GM19351 (cell line): ENCODE measurements at regions not wholly inside any gene's neighbourhood (a gene's known extent, or its start where the extent isn't known, plus 50 kb on each side); places are given as distances from the start of the nearest gene placed in this dataset.
"Not testable (repeated sequence)": the region's sequence is repeated elsewhere in the genome, so short reads cannot be mapped to it uniquely, and the experiment has no call there.

Experiments
- ATAC-seq: cut with Tn5 transposase; IDR thresholded peaks from one replicate; pipeline ENCODE4 v1.9.1; 2021; ENCODE audit warnings: mild to moderate bottlenecking, moderate library complexity; ENCODE audit not compliant: unreplicated experiment

DNA sequence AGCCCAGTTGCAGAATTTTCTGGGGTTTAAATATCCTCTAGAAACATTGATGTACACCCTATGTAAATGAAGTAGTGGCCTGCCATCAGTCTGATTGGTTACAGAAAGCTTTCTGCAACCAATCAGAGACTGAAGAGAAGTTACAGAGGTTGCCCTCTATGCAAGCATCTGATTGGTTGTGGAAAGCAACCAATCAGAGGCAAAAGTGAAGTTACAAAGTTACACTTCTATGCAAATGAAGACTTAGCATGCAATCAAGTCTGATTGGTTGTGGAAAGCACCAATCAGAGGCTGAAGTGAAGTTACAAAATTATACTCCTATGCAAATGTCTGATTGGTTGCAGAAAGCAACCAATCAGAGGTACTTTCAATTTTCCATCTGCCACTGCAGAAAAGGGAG is 51.9 kb upstream of the USP9X start:
- no peak for ATAC-seq

DNA sequence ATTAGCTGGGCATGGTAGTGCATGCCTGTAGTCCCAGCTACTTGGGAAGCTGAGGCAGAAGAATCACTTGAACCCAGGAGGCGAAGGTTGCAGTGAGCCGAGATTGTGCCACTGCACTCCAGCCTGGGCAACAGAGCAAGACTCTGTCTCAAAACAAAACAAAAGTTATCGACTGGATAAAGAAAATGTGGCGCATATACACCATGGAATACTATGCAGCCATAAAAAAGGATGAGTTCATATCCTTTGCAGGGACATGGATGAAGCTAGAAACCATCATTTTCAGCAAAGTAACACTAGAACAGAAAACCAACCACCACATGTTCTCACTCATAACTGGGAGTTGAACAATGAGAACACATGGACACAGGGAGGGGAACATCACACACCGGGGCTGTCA is 50.3 kb upstream of the USP9X start:
- not testable (repeated sequence) for ATAC-seq
